IMR-90 (cell line): ENCODE measurements at regions not wholly inside any gene's neighbourhood (a gene's known extent, or its start where the extent isn't known, plus 50 kb on each side); places are given as distances from the start of the nearest gene placed in this dataset.

ENCODE experiments used
- ATAC-seq: fragments of 200-7000 bp; cut with Tn5 transposase; 2 replicates; pipeline ENCODE4 v1.9.1; 2020; ENCODE audit warnings: low read depth, mild to moderate bottlenecking, moderate library complexity
- BruUV-seq: library from RNA; stranded (reverse); fragments of 400-500 nt; replicated peaks from 2 replicates; lab custom pipeline; 2021; lab: Mats Ljungman, UMichigan
- CTCF ChIA-PET: fragments of 300-600 bp; formaldehyde crosslinking; extraction: SDS; loops from one replicate; lab custom pipeline; 2021; ENCODE audit warnings: antibody characterized with exemption; lab: Yijun Ruan, JAX
- POLR2A ChIA-PET: fragments of 300-600 bp; sonication (Branson Sonifier 250); formaldehyde crosslinking; loops from one replicate; lab custom pipeline; 2022; ENCODE audit warnings: antibody characterized with exemption; ENCODE audit not compliant: unreplicated experiment; lab: Charles Lee
- DNase-seq: peaks from one replicate; pipeline ENCODE4 v3.0.0; 2013
- H2AFZ ChIP-seq: replicated peaks from 2 replicates; pipeline ENCODE3; 2013; ENCODE audit warnings: low read length, mild to moderate bottlenecking; ENCODE audit not compliant: poor library complexity
- H2AK5ac ChIP-seq: 2 replicates; pipeline ENCODE4 v1.6.1; 2013; ENCODE audit warnings: low read depth, low read length, inconsistent platforms
- H2AK9ac ChIP-seq: replicated peaks from 2 replicates; pipeline ENCODE3; 2013; ENCODE audit warnings: mild to moderate bottlenecking, low read depth, low read length, moderate library complexity; ENCODE audit not compliant: poor library complexity
- H2BK120ac ChIP-seq: 2 replicates; pipeline ENCODE4 v1.6.1; 2013; ENCODE audit warnings: low read depth, low read length, inconsistent platforms
- H2BK15ac ChIP-seq: 3 replicates; pipeline ENCODE4 v1.6.1; 2013; ENCODE audit warnings: low read depth, low read length, inconsistent platforms
- H2BK20ac ChIP-seq: 2 replicates; pipeline ENCODE4 v1.6.1; 2013; ENCODE audit warnings: low read depth, mild to moderate bottlenecking, inconsistent platforms, low read length, moderate library complexity
- H2BK5ac ChIP-seq: 2 replicates; pipeline ENCODE4 v1.6.1; 2013; ENCODE audit warnings: mild to moderate bottlenecking, low read depth, low read length, inconsistent platforms; ENCODE audit not compliant: poor library complexity, severe bottlenecking
- H3K14ac ChIP-seq: replicated peaks from 2 replicates; pipeline ENCODE4 v1.6.1; 2013; ENCODE audit warnings: low read depth, low read length, inconsistent platforms
- H3K18ac ChIP-seq: 2 replicates; pipeline ENCODE4 v1.6.1; 2013; ENCODE audit warnings: low read depth, low read length, control low read depth
- H3K23ac ChIP-seq: 2 replicates; pipeline ENCODE4 v1.6.1; 2013; ENCODE audit warnings: low read depth, low read length, inconsistent platforms
- H3K27ac ChIP-seq: 2 replicates; pipeline ENCODE4 v1.5.1; 2013; ENCODE audit warnings: mild to moderate bottlenecking, control low read depth, low read length; ENCODE audit not compliant: insufficient read depth
- H3K27me3 ChIP-seq: 2 replicates; pipeline ENCODE4 v1.6.1; 2013; ENCODE audit warnings: low read length; ENCODE audit not compliant: control insufficient read depth, insufficient read depth
- H3K36me3 ChIP-seq: 2 replicates; pipeline ENCODE4 v1.6.1; 2013; ENCODE audit warnings: low read length, mixed read lengths; ENCODE audit not compliant: control insufficient read depth, insufficient read depth
- H3K4ac ChIP-seq: 2 replicates; pipeline ENCODE4 v1.6.1; 2013; ENCODE audit warnings: low read depth, low read length, inconsistent platforms
- H3K4me1 ChIP-seq: 2 replicates; pipeline ENCODE4 v1.6.1; 2013; ENCODE audit warnings: low read length, mixed read lengths; ENCODE audit not compliant: control insufficient read depth, insufficient read depth
- H3K4me2 ChIP-seq: 2 replicates; pipeline ENCODE4 v1.6.1; 2013; ENCODE audit warnings: low read depth, mild to moderate bottlenecking, control low read depth, low read length, moderate library complexity
- H3K4me3 ChIP-seq: 2 replicates; pipeline ENCODE4 v1.5.1; 2013; ENCODE audit warnings: low read depth, mild to moderate bottlenecking, control low read depth, low read length, moderate library complexity; ENCODE audit not compliant: insufficient read depth
- H3K56ac ChIP-seq: 2 replicates; pipeline ENCODE4 v1.6.1; 2013; ENCODE audit warnings: low read length, inconsistent platforms; ENCODE audit not compliant: insufficient read depth; ENCODE audit errors: extremely low read depth
- H3K79me1 ChIP-seq, 2 experiments: 2 replicates each; pipeline ENCODE4 v1.6.1; 2013; ENCODE audit warnings: low read length in 2 of 2, inconsistent platforms in 1 of 2, low read depth in 1 of 2
- H3K9ac ChIP-seq: 2 replicates; pipeline ENCODE4 v1.6.1; 2013; ENCODE audit warnings: low read depth, low read length, control low read depth
- H3K9me1 ChIP-seq: 2 replicates; pipeline ENCODE4 v1.6.1; 2013; ENCODE audit warnings: low read length, inconsistent platforms; ENCODE audit not compliant: insufficient read depth
- H3K9me3 ChIP-seq: 2 replicates; pipeline ENCODE4 v1.6.1; 2013; ENCODE audit warnings: low read length; ENCODE audit not compliant: control insufficient read depth, insufficient read depth
- H4K20me1 ChIP-seq: 2 replicates; pipeline ENCODE4 v1.6.1; 2013; ENCODE audit warnings: low read length, inconsistent platforms; ENCODE audit not compliant: insufficient read depth
- H4K5ac ChIP-seq: 2 replicates; pipeline ENCODE4 v1.6.1; 2013; ENCODE audit warnings: mild to moderate bottlenecking, low read depth, low read length, control low read depth
- H4K8ac ChIP-seq, 2 experiments: 2 replicates each; pipeline ENCODE4 v1.6.1; 2013; ENCODE audit warnings: low read depth in 2 of 2, low read length in 2 of 2, control low read depth in 1 of 2, inconsistent platforms in 1 of 2
- H4K91ac ChIP-seq: 2 replicates; pipeline ENCODE4 v1.6.1; 2013; ENCODE audit warnings: low read depth, low read length, inconsistent platforms; ENCODE audit not compliant: insufficient read depth
- BHLHE40 ChIP-seq: fragments of 150-350 bp; IDR thresholded peaks from 2 replicates; pipeline ENCODE4 v1.6.1; 2016; ENCODE audit warnings: mild to moderate bottlenecking, low read depth, low read length
- MAZ ChIP-seq: IDR thresholded peaks from 2 replicates; pipeline ENCODE4 v1.6.1; 2012; ENCODE audit warnings: low read depth, mild to moderate bottlenecking, low read length, improper control_type of control experiment, moderate library complexity, borderline replicate concordance
- MXI1 ChIP-seq: IDR thresholded peaks from 2 replicates; pipeline ENCODE4 v1.6.1; 2012; ENCODE audit warnings: low read depth, mild to moderate bottlenecking, low read length, moderate library complexity, borderline replicate concordance
- RFX5 ChIP-seq: IDR thresholded peaks from 2 replicates; pipeline ENCODE4 v1.8.0; 2012; ENCODE audit warnings: low read depth, mild to moderate bottlenecking, low read length, moderate library complexity
- WGBS, 2 experiments: methylation state at CpG; one replicate each; pipeline versions ENCODE4 v1.1.5 to v1.1.7; 2013; ENCODE audit warnings: missing lambda C conversion rate in 2 of 2; ENCODE audit not compliant: insufficient read length in 1 of 2; ENCODE audit errors: extremely low coverage in 2 of 2; 5-methylcytosine and 5-hydroxymethylcytosine counted together
- dilution Hi-C: fragments of 300-500 bp; cut with HindIII; formaldehyde crosslinking; loops from one replicate; pipeline ENCODE4 v1.14.3; 2018; ENCODE audit warnings: low sequenced_read_pairs; ENCODE audit not compliant: unreplicated experiment
- in situ Hi-C: fragments of 300-500 bp; cut with MboI; formaldehyde crosslinking; loops from 3 replicates; pipeline ENCODE4 v1.14.3; 2019; ENCODE audit warnings: low sequenced_read_pairs, inconsistent platforms, mixed read lengths
- intact Hi-C: fragments of 100-400 bp; cut with micrococcal nuclease; formaldehyde crosslinking; loops from 2 replicates; pipeline ENCODE4 v1.10.0; 2022
- TF ChIP-seq, protein P1 (sequence below): conservative IDR thresholded peaks from 2 replicates; pipeline ENCODE4 v1.5.1; 2012; ENCODE audit warnings: mild to moderate bottlenecking, low read depth, low read length, improper control_type of control experiment

DNA sequence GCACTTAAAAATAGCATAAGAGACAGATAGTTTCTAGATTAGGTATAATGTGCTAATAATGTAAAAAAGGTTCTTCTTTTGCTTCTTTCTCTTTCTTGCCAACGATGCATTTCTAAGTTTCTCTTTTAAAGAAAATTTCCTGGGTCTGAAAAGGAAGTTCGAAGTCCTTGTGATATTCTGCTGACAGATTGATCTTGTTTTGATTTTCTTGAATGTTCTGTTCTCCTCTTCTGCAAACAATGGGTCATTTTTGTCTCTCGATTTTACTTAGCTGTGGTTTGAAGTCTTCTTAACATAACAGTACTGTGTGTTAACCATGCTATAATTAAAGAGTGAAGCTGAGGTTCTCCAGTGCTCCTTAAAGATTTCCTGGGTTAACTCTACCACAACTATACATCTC lies 61.1 kb upstream of the ACYP2 start:
- no peaks in the 10 kb centered on the region for H3K27me3 ChIP-seq
- H3K4me3 ChIP-seq: no peak overlapping the region
- no peak overlapping the region for H2BK5ac ChIP-seq
- H2BK20ac ChIP-seq: no peak overlapping the region
- H3K9me3 ChIP-seq: no peaks in the 10 kb centered on the region
- no peak overlapping the region for H2AK5ac ChIP-seq
- ATAC-seq (no peak), DNase-seq (no peak)
- intact Hi-C loops: no loop called here
- no CpG with 5 or more reads among the region's 3 CpGs for WGBS, 2 experiments
- no peak for TF ChIP-seq BHLHE40
- no peak for TF ChIP-seq MAZ
- TF ChIP-seq, protein P1, sequence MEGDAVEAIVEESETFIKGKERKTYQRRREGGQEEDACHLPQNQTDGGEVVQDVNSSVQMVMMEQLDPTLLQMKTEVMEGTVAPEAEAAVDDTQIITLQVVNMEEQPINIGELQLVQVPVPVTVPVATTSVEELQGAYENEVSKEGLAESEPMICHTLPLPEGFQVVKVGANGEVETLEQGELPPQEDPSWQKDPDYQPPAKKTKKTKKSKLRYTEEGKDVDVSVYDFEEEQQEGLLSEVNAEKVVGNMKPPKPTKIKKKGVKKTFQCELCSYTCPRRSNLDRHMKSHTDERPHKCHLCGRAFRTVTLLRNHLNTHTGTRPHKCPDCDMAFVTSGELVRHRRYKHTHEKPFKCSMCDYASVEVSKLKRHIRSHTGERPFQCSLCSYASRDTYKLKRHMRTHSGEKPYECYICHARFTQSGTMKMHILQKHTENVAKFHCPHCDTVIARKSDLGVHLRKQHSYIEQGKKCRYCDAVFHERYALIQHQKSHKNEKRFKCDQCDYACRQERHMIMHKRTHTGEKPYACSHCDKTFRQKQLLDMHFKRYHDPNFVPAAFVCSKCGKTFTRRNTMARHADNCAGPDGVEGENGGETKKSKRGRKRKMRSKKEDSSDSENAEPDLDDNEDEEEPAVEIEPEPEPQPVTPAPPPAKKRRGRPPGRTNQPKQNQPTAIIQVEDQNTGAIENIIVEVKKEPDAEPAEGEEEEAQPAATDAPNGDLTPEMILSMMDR: no peak
- TF ChIP-seq MXI1: no peak
- TF ChIP-seq RFX5: no peak
- H4K8ac ChIP-seq: no peak overlapping the region
- POLR2A ChIA-PET: no interaction called here
- no peak overlapping the region for H4K5ac ChIP-seq
- dilution Hi-C loops: no loop called here
- no peak overlapping the region for H3K27ac ChIP-seq
- CTCF ChIA-PET: interaction anchor here (0.6 kb wide), 1 partner anchor 710 kb away, joined by 3 read pairs; no protein-coding TSS in a partner anchor
- H2BK15ac ChIP-seq: no peak overlapping the region
- peaks cover 2% of the 10 kb centered on the region; the same call in 1 of the 2 replicates for H3K36me3 ChIP-seq
- no peak overlapping the region for H2AFZ ChIP-seq
- no peak overlapping the region for H3K23ac ChIP-seq
- H3K14ac ChIP-seq: no peak overlapping the region
- no TSS peak for BruUV-seq
- no peak overlapping the region for H3K4ac ChIP-seq
- H4K20me1 ChIP-seq: no peaks in the 10 kb centered on the region
- no peak overlapping the region for H2BK120ac ChIP-seq
- H3K4me2 ChIP-seq: no peak overlapping the region
- no peak overlapping the region for H3K18ac ChIP-seq
- H3K4me1 ChIP-seq: no peaks in the 10 kb centered on the region; the same call in 1 of the 2 replicates
- no peaks in the 10 kb centered on the region for H3K79me1 ChIP-seq
- H4K91ac ChIP-seq: no peak overlapping the region
- H2AK9ac ChIP-seq: no peak overlapping the region
- in situ Hi-C loops: no loop called here
- H3K9ac ChIP-seq: no peak overlapping the region
- no peaks in the 10 kb centered on the region for H3K9me1 ChIP-seq
- no peak overlapping the region for H3K56ac ChIP-seq
